GM18520 (cell line): ENCODE measurements at regions not wholly inside any gene's neighbourhood (a gene's known extent, or its start where the extent isn't known, plus 50 kb on each side); places are given as distances from the start of the nearest gene placed in this dataset.
"Not testable (repeated sequence)": the region's sequence is repeated elsewhere in the genome, so short reads cannot be mapped to it uniquely, and the experiment has no call there.

Experiments used
- ATAC-seq: cut with Tn5 transposase; IDR thresholded peaks from one replicate; pipeline ENCODE4 v1.9.1; 2021; ENCODE audit not compliant: unreplicated experiment

GRCh38 chr2:134063916-134064315, 190.0 kb upstream of the MGAT5 start:
- ATAC-seq: not testable (repeated sequence)

- ATAC-seq: no peak
Measured at GRCh38 chr2:134070281-134070741, 183.6 kb upstream of the MGAT5 start.

- no peak for ATAC-seq
Measured at GRCh38 chr2:134072341-134072740, 181.5 kb upstream of the MGAT5 start.

GRCh38 chr2:134073023-134073422, 180.8 kb upstream of the MGAT5 start:
- no peak for ATAC-seq

- no peak for ATAC-seq
Measured at GRCh38 chr2:134074619-134075018, 179.3 kb upstream of the MGAT5 start.

- ATAC-seq: no peak
Measured at GRCh38 chr2:134075204-134075603, 178.7 kb upstream of the MGAT5 start.

- no peak for ATAC-seq
Measured at GRCh38 chr2:134078354-134078753, 175.5 kb upstream of the MGAT5 start.

- peak; percentile 94 for ATAC-seq
Measured at GRCh38 chr2:134079373-134079772, 174.5 kb upstream of the MGAT5 start.

- ATAC-seq: no peak
Measured at GRCh38 chr2:134080386-134081089, 173.3 kb upstream of the MGAT5 start.

- no peak for ATAC-seq
Measured at GRCh38 chr2:134081238-134081938, 172.5 kb upstream of the MGAT5 start.

- ATAC-seq: no peak
Measured at GRCh38 chr2:134083548-134083947, 170.3 kb upstream of the MGAT5 start.

GRCh38 chr2:134086594-134087219, 167.2 kb upstream of the MGAT5 start:
- no peak for ATAC-seq

GRCh38 chr2:134087371-134087921, 166.4 kb upstream of the MGAT5 start:
- peak; percentile 65 for ATAC-seq

GRCh38 chr2:134089454-134089853, 164.4 kb upstream of the MGAT5 start:
- no peak for ATAC-seq

GRCh38 chr2:134097740-134098139, 156.1 kb upstream of the MGAT5 start:
- ATAC-seq: no peak

- ATAC-seq: no peak
Measured at GRCh38 chr2:134098321-134098720, 155.6 kb upstream of the MGAT5 start.

- no peak for ATAC-seq
Measured at GRCh38 chr2:134099273-134099672, 154.6 kb upstream of the MGAT5 start.

- no peak for ATAC-seq
Measured at GRCh38 chr2:134103196-134103595, 150.7 kb upstream of the MGAT5 start.

GRCh38 chr2:134104754-134105153, 149.1 kb upstream of the MGAT5 start:
- no peak for ATAC-seq

- no peak for ATAC-seq
Measured at GRCh38 chr2:134107402-134107801, 146.5 kb upstream of the MGAT5 start.

GRCh38 chr2:134108113-134108512, 145.8 kb upstream of the MGAT5 start:
- ATAC-seq: no peak

GRCh38 chr2:134109246-134109645, 144.6 kb upstream of the MGAT5 start:
- ATAC-seq: no peak
